GM18508 (cell line): ENCODE measurements at regions not wholly inside any gene's neighbourhood (a gene's known extent, or its start where the extent isn't known, plus 50 kb on each side); places are given as distances from the start of the nearest gene placed in this dataset.
"Not testable (repeated sequence)": the region's sequence is repeated elsewhere in the genome, so short reads cannot be mapped to it uniquely, and the experiment has no call there.

Experiments used
- ATAC-seq: cut with Tn5 transposase; IDR thresholded peaks from one replicate; pipeline ENCODE4 v1.9.1; 2021; ENCODE audit warnings: moderate number of reproducible peaks; ENCODE audit not compliant: insufficient read depth, unreplicated experiment

DNA sequence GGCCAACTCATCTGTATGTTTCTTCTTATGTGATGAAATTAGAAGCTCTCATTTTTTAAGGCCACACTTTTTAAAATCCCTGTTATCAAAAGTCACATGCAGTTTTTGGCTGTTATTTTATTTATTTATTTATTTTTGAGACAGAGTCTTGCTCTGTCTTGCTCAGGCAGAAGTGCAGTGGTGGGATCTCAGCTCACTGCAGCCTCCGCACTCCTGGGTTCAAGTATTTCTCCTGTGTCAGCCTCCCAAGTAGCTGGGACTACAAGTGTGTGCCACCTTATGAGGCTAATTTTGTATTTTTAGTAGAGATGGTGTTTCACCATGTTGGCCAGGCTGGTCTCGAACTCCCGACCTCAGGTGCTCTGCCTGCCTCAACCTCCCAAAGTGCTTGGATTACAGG lies 1434.5 kb downstream of the LRFN5 start:
- no peak for ATAC-seq

DNA sequence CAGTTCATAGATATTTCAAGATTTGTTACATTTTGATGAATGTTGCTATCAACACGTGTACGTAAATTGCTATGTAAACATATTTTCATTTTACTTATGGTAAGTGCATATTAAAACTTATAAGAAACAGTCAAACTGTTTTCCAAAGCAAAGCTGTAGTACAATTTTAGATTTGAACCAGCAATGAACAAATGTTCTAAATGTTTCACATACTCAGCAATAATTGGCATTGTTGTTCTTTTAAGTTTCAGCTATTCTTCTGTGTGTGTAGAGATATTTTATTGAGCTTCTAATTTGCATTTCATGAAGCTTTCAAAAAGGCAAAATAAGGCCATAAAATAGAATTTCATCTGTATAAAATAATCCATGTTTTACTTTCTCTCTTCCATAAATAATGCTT lies 1433.2 kb downstream of the LRFN5 start:
- ATAC-seq = no peak

DNA sequence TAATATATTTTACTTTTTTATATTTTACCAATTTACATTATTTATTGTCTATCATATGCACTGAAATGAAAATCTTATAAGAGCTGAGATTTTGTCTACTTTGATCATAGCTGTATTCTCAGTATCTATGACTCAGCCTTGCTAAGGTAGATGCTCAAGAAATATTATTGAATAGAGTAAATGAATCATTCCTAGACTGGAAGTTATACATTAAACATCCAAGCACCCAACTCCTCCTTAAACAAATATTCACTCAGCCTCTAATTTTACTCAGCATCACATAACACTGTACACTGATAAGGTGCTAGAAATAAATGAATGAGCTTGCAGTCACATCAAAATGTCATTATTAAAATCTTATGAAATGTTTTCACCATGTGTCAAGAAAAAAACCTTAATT lies 1424.9 kb downstream of the LRFN5 start:
- no peak for ATAC-seq

DNA sequence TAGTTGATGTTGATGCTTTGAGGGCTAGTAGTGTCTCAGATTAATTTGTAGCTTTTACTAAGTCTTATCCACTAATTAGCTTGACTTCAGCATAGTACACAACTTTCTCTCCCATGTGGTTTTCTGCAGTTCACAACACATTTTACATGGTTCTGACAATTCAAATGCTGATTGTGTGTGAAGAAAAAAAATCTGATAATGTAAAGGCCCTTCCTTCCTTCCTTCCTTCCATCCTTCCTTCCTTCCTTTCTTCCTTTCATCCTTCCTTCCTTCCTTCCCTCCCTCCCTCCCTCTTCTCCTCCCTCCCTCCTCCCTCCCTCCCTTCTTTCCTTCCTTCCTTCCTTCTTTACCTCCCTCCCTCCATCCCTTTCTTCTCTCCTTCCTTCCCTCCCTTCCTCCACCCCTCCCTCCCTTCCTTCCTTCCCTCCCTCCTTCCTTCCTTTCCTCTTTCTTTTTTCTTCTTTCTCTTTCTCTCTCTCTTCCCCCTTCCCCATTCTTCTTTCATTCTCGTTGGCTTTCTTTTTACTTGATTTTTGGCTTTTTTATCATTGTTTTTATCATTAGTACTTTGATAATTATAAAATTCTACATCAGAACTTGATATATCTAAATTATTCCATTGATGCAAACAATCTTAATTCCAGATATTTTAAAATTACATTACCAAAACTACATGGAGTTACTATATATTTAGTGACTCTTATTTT lies 1415.6 kb downstream of the LRFN5 start:
- ATAC-seq = no peak

- no peak for ATAC-seq
These were observed 1413.2 kb downstream of the LRFN5 start for GRCh38 chr14:43019826-43020225.

- no peak for ATAC-seq
These were observed 1407.7 kb downstream of the LRFN5 start for GRCh38 chr14:43014338-43014737.

- no peak for ATAC-seq
These were observed 1406.1 kb downstream of the LRFN5 start for GRCh38 chr14:43012817-43013216.

DNA sequence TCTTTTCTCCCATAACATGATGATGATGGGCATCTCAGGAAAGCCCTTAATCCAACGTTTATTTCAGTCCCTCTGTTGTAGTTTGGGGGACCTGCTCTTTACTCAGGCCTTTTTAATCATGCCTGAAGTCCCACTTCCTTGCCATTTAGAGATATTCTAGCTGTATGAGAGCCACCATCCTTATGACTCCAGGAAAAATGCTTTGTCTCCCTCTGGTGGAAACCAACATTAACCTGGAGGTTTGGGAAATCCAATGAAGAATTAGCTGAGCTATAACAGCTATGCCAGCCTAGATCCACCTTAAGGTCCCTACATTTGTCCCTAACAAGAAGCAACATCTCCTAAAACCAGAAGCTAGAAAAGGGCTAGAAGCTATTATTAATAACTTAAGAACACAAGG lies 1399.1 kb downstream of the LRFN5 start:
- no peak for ATAC-seq

- ATAC-seq = no peak
These were observed 1397.2 kb downstream of the LRFN5 start for GRCh38 chr14:43003845-43004244.

GRCh38 chr14:43001731-43002130 lies 1395.1 kb downstream of the LRFN5 start:
- no peak for ATAC-seq

DNA sequence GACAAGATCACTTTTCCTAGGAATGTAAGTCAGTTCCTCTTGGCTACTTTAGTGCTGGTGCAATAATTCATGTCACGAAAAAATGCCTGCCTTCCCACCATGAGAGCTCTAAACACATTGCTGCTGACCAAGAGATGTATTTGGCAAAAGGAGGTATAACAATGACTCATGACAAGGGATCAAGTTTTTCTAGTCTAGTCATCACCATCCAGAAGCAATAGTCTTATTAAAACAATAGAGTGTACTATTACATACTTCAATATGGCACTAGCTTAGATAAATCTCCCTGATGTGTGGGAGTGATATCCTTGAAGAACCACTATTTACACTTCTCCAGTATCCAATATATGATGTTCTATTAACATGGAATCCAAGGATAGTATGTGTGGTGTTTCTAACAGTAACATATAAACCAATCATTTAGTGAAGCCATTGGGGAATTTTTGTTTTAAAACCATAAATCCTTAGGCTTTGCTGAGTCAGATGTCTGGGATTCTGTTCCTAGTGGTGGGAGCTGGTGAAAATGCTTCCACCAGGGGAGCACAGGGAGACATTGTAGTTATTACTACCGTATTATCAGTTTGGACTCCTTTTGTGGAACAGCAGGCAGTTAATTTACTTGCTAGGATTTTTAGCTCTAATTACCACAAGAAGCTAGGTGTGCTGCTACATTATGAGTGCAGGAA lies 1387.5 kb downstream of the LRFN5 start:
- no peak for ATAC-seq

GRCh38 chr14:42992930-42993329 lies 1386.3 kb downstream of the LRFN5 start:
- no peak for ATAC-seq

DNA sequence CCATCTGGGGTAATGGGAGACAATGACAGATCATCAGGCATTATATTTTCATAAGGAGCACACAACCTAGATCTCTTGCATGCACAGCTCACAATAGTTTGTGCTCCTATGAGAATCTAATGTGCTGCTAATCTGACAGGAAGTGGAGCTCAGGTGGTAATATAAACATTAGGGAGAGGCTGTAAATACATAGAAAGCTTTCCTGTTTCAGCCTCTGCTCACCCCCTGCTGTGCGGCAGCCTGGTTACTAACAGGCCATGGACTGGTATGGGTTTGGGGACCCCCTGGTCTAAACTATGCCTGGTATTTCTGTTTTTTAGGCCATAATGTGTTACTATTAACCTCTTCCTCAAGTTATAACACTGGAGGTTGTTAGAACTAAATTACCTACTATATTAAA lies 1373.7 kb downstream of the LRFN5 start:
- no peak for ATAC-seq

DNA sequence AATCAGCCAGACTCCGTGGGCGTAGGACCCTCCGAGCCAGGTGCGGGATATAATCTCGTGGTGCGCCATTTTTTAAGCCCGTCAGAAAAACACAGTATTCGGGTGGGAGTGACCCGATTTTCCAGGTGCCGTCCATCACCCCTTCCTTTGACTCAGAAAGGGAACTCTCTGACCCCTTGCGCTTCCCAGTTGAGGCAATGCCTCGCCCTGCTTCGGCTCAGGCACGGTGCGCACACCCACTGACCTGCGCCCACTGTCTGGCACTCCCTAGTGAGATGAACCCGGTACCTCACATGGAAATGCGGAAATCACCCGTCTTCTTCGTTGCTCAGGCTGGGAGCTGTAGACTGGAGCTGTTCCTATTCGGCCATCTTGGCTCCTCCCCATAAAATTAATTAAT lies 1366.5 kb downstream of the LRFN5 start:
- ATAC-seq = not testable (repeated sequence)

GRCh38 chr14:42965512-42965911 lies 1358.8 kb downstream of the LRFN5 start:
- no peak for ATAC-seq

DNA sequence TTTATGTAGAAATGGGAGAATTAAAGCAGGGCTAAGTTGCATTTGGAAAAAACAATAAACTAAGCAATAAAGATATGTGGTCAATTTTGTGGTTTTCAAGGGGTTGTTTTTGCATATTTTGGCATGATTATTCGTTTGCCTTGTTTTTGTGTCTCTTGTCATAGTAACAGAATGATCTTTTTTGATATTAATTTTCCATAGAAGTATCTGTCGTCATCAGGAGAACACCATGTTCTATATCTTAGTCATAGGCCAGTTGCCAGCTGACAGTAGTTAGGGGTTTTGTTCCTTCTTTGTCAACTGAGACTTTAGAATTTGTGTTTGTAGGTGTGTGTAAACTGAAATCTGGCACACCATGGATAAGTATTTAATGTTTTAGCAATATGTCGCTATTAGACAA lies 1354.8 kb downstream of the LRFN5 start:
- no peak for ATAC-seq

- ATAC-seq = no peak
These were observed 1343.7 kb downstream of the LRFN5 start for GRCh38 chr14:42950363-42950762.

- ATAC-seq = no peak
These were observed 1341.3 kb downstream of the LRFN5 start for GRCh38 chr14:42947991-42948390.

DNA sequence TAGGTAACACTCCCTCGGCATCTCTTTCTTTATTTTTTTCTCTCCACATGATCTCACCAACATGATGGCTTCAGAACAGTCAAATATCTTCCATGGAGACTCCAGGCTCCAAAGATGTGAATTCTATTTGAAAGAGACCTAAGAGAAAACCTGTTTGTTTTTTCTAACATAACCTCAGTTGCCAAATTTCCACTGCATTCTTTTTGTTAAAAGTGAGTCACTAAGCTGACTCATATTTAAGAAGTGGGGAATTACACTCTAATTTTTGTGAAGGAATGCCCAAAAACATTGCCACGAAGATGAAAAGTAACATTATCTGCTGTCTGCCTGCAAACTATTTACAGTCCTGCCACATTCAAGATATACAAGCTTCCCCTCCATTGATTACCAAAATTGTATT lies 1337.6 kb downstream of the LRFN5 start:
- no peak for ATAC-seq

DNA sequence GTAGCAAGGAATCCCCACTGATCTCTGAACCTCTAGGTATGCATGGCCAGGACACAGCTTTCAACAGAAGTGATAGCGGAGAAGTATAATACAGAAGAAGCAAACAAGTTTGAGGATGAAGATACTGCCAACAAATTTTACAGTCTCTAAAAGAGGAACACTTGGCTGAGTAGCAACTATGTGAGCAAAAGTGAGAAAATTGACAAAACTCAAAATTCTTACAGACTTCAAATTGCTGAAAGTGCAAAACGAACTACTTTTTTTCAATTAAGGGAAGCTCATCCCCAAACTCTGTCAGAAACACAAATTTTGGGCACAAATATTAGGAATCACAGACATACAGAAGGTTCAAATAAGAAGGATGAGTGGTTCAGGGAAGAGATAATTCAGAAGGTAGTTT lies 1324.6 kb downstream of the LRFN5 start:
- no peak for ATAC-seq

GRCh38 chr14:42929806-42930480 lies 1323.3 kb downstream of the LRFN5 start:
- ATAC-seq = no peak

DNA sequence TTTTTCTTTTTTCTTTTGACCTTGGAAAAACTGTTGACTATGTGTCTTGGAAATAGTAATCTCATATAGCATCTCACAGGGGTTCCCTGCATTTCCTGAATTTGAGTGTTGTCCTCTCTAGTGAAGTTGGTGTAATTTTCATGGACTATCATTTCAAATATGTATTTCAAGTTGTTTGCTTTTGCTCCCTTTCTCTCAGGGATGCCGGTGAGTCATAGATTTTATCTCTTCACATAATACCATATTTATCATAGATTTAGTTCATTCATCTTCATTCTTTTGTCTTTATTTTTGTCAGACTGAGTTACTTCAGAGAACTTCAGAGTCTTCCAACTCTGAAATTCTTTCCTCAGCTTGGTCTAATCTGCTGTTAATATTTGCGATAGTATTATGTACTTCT lies 1320.6 kb downstream of the LRFN5 start:
- no peak for ATAC-seq
